ENCODE measurements at regions not wholly inside any gene's neighbourhood (a gene's known extent, or its start where the extent isn't known, plus 50 kb on each side); places are given as distances from the start of the nearest gene placed in this dataset.

- Histone ChIP-seq H3K4ac (replicated peaks; ENCODE audit: insufficient read length, low read depth, low read length) (no peak overlapping the region), H3K4me3 (ENCODE audit: extremely low read depth in 1 of 4, insufficient read depth in 2 of 4, low read depth in 3 of 4, low read length in 4 of 4) (no peak overlapping the region), H4K8ac (ENCODE audit: extremely low read depth, insufficient read depth, low read length) (no peak overlapping the region), H4K5ac (ENCODE audit: insufficient read length, low read depth, low read length) (no peak overlapping the region), H3K4me1 (replicated peaks in 1 of 4; ENCODE audit: control insufficient read depth in 3 of 4, insufficient read depth in 4 of 4, low read length in 3 of 4) (no peaks in the 10 kb centered on the region; a peak in 1 of 7 replicates), H3K18ac (ENCODE audit: extremely low read depth, low read length) (no peak overlapping the region), H2BK15ac (ENCODE audit: low read length) (no peak overlapping the region), H4K91ac (replicated peaks; ENCODE audit: insufficient read length, low read length) (no peak overlapping the region), H3K23me2 (ENCODE audit: low read depth, low read length) (no peaks in the 10 kb centered on the region), H3K56ac (replicated peaks; ENCODE audit: insufficient read length, low read depth, low read length) (no peak overlapping the region), H2BK12ac (ENCODE audit: low read depth, low read length) (no peak overlapping the region), H2AFZ (ENCODE audit: low read length) (no peak overlapping the region), H3K9ac (replicated peaks in 1 of 4; ENCODE audit: extremely low read depth in 1 of 4, low read depth in 3 of 4, low read length in 3 of 4) (no peak overlapping the region), H2BK120ac (replicated peaks; ENCODE audit: low read depth, low read length) (no peak overlapping the region), H3K79me2 (ENCODE audit: control insufficient read depth in 1 of 2, insufficient read depth in 2 of 2, low read length in 2 of 2) (no peaks in the 10 kb centered on the region), H3K27me3 (replicated peaks in 1 of 4; ENCODE audit: control insufficient read depth in 3 of 4, extremely low read depth in 1 of 4, insufficient read depth in 3 of 4, low read length in 3 of 4) (no peaks in the 10 kb centered on the region), H3K79me1 (ENCODE audit: low read depth, low read length) (no peaks in the 10 kb centered on the region), H2BK20ac (ENCODE audit: low read length) (no peak overlapping the region), H2AK5ac (ENCODE audit: low read depth, low read length) (no peak overlapping the region), H3K27ac (ENCODE audit: low read depth, low read length) (no peak overlapping the region), H4K20me1 (replicated peaks in 1 of 2; ENCODE audit: control insufficient read depth in 1 of 2, insufficient read depth in 2 of 2, low read length in 2 of 2) (no peaks in the 10 kb centered on the region), H3K4me2 (ENCODE audit: insufficient read depth in 1 of 2, low read depth in 2 of 2, low read length in 2 of 2) (no peak overlapping the region), H3K9me3 (ENCODE audit: insufficient read depth in 2 of 2, low read depth in 1 of 2, low read length in 1 of 2) (no peaks in the 10 kb centered on the region), H3K14ac (ENCODE audit: insufficient read length) (no peak overlapping the region), H3K36me3 (ENCODE audit: control insufficient read depth in 2 of 4, insufficient read depth in 4 of 4, low read length in 3 of 4) (no peaks in the 10 kb centered on the region), H3K23ac (ENCODE audit: insufficient read length) (no peak overlapping the region), H2BK5ac (ENCODE audit: low read depth, low read length) (no peak overlapping the region)
- DNase-seq (ENCODE audit: low read depth in 1 of 2, low spot score in 2 of 2) (no peak), FAIRE-seq (no peak)
- ChIA-PET POLR2A (ENCODE audit: partially characterized antibody) (no interaction called here), CTCF (ENCODE audit: partially characterized antibody) (no interaction called here)
- 91% methylated on average over 8 of the region's 8 CpGs; no CpG with 5 or more reads in 1 of the 2 experiments for WGBS, 2 experiments (ENCODE audit: extremely low coverage in 1 of 2, insufficient coverage in 1 of 2, insufficient read length in 1 of 2, insufficient replicate concordance in 2 of 2, low coverage in 1 of 2, low lambda C conversion rate in 2 of 2, missing lambda C conversion rate in 1 of 2)
- no peak for TF ChIP-seq RNF2 (IDR thresholded peaks at IDR 0.05; ENCODE audit: borderline replicate concordance, low read depth, low read length, missing control alignments, poor library complexity, severe bottlenecking)
- no peak for TF ChIP-seq POLR2AphosphoS5 (IDR thresholded peaks at IDR 0.05; ENCODE audit: low read depth, low read length)
- no peak for TF ChIP-seq KDM4A (IDR thresholded peaks at IDR 0.05; ENCODE audit: low read depth, low read length, severe bottlenecking)
- no peak for TF ChIP-seq CHD1 (IDR thresholded peaks at IDR 0.05; ENCODE audit: low read depth, low read length)
- no peak for TF ChIP-seq ASH2L (IDR thresholded peaks at IDR 0.05; ENCODE audit: low read length)
- TF ChIP-seq SP2 (IDR thresholded peaks at IDR 0.05; ENCODE audit: low read length) = no peak
- TF ChIP-seq BCL11A (IDR thresholded peaks at IDR 0.05; ENCODE audit: low read depth in 2 of 2, low read length in 2 of 2) = no peak
- no peak for TF ChIP-seq EP300 (IDR thresholded peaks at IDR 0.05; ENCODE audit: borderline replicate concordance in 1 of 2, low read depth in 2 of 2, low read length in 2 of 2)
Measured at GRCh38 chr12:114949058-114949820, 265.3 kb upstream of the TBX3 start.

All from H1 (cell line).